GM03348 (cell line): ENCODE measurements at regions not wholly inside any gene's neighbourhood (a gene's known extent, or its start where the extent isn't known, plus 50 kb on each side); places are given as distances from the start of the nearest gene placed in this dataset.

ENCODE experiments used
- DNase-seq: peaks from one replicate; pipeline ENCODE4 v3.0.0; 2012; ENCODE audit warnings: low spot score

GRCh38 chr6:71527886-71528285 is 239.3 kb downstream of the OGFRL1 start:
- DNase-seq: no peak

- no peak for DNase-seq
Observed at GRCh38 chr6:71529026-71529425, 240.4 kb downstream of the OGFRL1 start.

GRCh38 chr6:71529769-71530168 is 241.2 kb downstream of the OGFRL1 start:
- no peak for DNase-seq

GRCh38 chr6:71531006-71531405 is 242.4 kb downstream of the OGFRL1 start:
- DNase-seq: peak; percentile 44

- no peak for DNase-seq
Observed at GRCh38 chr6:71531841-71532240, 243.2 kb downstream of the OGFRL1 start.

- DNase-seq: peak; percentile 49
Observed at GRCh38 chr6:71533939-71534379, 245.3 kb downstream of the OGFRL1 start.

- DNase-seq: no peak
Observed at GRCh38 chr6:71534921-71535320, 246.3 kb downstream of the OGFRL1 start.

- DNase-seq: peak; percentile 52
Observed at GRCh38 chr6:71537717-71538116, 249.1 kb downstream of the OGFRL1 start.

GRCh38 chr6:71544028-71544427 is 255.4 kb downstream of the OGFRL1 start:
- DNase-seq: peak; percentile 56

- DNase-seq: no peak
Observed at GRCh38 chr6:71544906-71545305, 256.3 kb downstream of the OGFRL1 start.

- no peak for DNase-seq
Observed at GRCh38 chr6:71545905-71546304, 257.3 kb downstream of the OGFRL1 start.

GRCh38 chr6:71551798-71552197 is 263.2 kb downstream of the OGFRL1 start:
- DNase-seq: no peak

- no peak for DNase-seq
Observed at GRCh38 chr6:71556141-71556540, 267.5 kb downstream of the OGFRL1 start.

- DNase-seq: no peak
Observed at GRCh38 chr6:71558974-71559373, 270.4 kb downstream of the OGFRL1 start.

- DNase-seq: no peak
Observed at GRCh38 chr6:71567562-71567961, 279.0 kb downstream of the OGFRL1 start.

GRCh38 chr6:71577766-71578165 is 289.2 kb downstream of the OGFRL1 start:
- DNase-seq: no peak

GRCh38 chr6:71579902-71580301 is 291.3 kb downstream of the OGFRL1 start:
- DNase-seq: no peak

GRCh38 chr6:71582820-71583219 is 294.2 kb downstream of the OGFRL1 start:
- DNase-seq: peak; percentile 47

- no peak for DNase-seq
Observed at GRCh38 chr6:71584712-71585436, 296.3 kb downstream of the OGFRL1 start.

GRCh38 chr6:71585472-71585871 is 296.9 kb downstream of the OGFRL1 start:
- DNase-seq: no peak

GRCh38 chr6:71588490-71588889 is 297.9 kb upstream of the RIMS1 start:
- DNase-seq: no peak

GRCh38 chr6:71589254-71589653 is 297.1 kb upstream of the RIMS1 start:
- no peak for DNase-seq

- no peak for DNase-seq
Observed at GRCh38 chr6:71592643-71593042, 293.7 kb upstream of the RIMS1 start.

GRCh38 chr6:71599359-71599758 is 287.0 kb upstream of the RIMS1 start:
- no peak for DNase-seq
